ENCODE measurements at regions not wholly inside any gene's neighbourhood (a gene's known extent, or its start where the extent isn't known, plus 50 kb on each side); places are given as distances from the start of the nearest gene placed in this dataset.
"Not testable (repeated sequence)": the region's sequence is repeated elsewhere in the genome, so short reads cannot be mapped to it uniquely, and the experiment has no call there.

DNA sequence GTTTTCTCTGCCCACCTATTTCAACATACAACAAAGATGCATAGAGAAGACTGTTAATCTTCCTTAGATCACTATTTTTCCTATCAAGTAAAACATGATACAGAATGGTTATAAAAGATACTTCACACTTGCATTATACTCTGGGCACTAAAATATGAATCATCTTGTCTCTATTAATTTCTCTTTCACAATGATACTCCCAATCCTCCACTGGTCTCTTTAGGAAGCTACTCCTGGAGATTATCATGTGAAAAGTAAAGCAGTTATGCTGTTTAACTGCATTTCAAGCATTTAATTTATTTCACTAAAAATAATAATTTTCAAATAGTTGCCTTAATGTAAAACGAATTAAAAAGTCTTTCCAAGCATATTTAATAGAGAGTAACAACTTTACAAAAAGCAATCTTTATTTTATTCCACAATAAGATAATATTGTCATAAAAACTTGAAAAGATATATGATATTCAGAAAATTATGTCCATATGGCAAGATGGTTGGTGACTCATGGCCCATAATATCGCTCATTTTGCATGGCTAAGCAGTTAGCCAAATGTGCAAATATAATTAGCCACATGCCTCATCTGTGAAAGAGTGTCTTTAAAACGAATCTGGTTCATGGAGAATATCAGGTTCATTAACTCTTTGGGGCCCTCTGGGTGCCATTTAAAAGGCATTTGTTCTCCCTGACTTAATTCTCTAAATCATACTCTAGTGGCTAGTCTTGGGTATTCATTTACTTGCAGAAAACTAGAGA is 1569.0 kb upstream of the B3GALT2 start:
- no peak for TF ChIP-seq CTCF (IDR thresholded peaks at IDR 0.05)
- Mint-ChIP-seq H3K4me1 (ENCODE audit: low read depth) (no peaks in the 10 kb centered on the region), H3K27me3 (ENCODE audit: insufficient read depth) (no peaks in the 10 kb centered on the region; the same call in 1 of the 2 replicates), H3K4me3 (no peak overlapping the region), H3K36me3 (ENCODE audit: low read depth) (no peaks in the 10 kb centered on the region), H3K27ac (no peak overlapping the region), H3K9me3 (peaks cover 4% of the 10 kb centered on the region)
- DNase-seq: no peak

DNA sequence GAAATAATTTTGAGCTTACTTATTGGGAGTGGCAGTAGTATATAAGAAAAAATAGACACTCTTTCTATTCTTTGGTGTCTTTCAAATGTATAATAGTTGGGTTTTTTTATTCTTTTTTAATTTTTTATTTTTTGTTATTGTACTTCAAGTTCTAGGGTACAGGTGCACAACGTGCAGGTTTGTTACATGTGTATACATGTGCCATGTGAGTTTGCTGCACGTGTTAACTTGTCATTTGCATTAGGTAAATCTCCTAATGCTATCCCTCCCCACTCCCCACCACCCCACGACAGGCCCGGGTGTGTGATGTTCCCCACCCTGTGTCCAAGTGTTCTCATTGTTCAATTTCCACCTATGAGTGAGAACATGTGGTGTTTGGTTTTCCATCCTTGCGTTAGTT is 1552.4 kb upstream of the B3GALT2 start:
- not testable (repeated sequence) for H3K4me3 Mint-ChIP-seq; H3K9me3 Mint-ChIP-seq; H3K4me1 Mint-ChIP-seq (ENCODE audit: low read depth); DNase-seq; H3K27ac Mint-ChIP-seq; H3K27me3 Mint-ChIP-seq (ENCODE audit: insufficient read depth); H3K36me3 Mint-ChIP-seq (ENCODE audit: low read depth)

DNA sequence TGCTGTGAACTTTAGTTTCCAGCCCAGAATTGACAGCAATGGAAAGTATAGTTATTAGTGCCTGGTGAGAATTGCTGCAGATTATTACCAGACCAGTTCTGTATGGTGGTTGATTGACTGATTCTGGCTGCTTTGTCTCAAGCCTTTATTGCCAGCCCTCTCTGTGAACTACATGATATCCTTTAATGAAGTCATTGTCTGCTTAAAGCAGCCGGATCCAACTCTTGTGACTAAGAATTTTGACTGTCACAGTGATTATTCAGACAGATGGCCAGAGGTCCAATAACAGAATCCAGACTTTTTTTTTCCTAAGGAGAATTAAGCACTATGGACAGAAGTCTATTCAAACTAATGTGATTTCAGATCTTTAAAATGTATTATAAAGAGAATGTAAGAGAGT is 1548.6 kb upstream of the B3GALT2 start:
- DNase-seq: no peak
- Mint-ChIP-seq H3K9me3 (no peaks in the 10 kb centered on the region; the same call in 1 of the 2 replicates), H3K27ac (no peak overlapping the region), H3K36me3 (ENCODE audit: low read depth) (no peaks in the 10 kb centered on the region), H3K4me1 (ENCODE audit: low read depth) (no peaks in the 10 kb centered on the region; the same call in 1 of the 2 replicates), H3K27me3 (ENCODE audit: insufficient read depth) (no peaks in the 10 kb centered on the region; the same call in 1 of the 2 replicates), H3K4me3 (no peak overlapping the region)
- TF ChIP-seq CTCF (IDR thresholded peaks at IDR 0.05): no peak

- TF ChIP-seq CTCF (IDR thresholded peaks at IDR 0.05): no peak
Measured at GRCh38 chr1:194731025-194731424, 1544.6 kb upstream of the B3GALT2 start.

GRCh38 chr1:194730304-194730703 is 1543.9 kb upstream of the B3GALT2 start:
- H3K36me3 Mint-ChIP-seq (ENCODE audit: low read depth): no peaks in the 10 kb centered on the region

More at GRCh38 chr1:194731025-194731424, 1544.6 kb upstream of the B3GALT2 start:
- Mint-ChIP-seq H3K9me3 (no peaks in the 10 kb centered on the region), H3K4me3 (no peak overlapping the region), H3K27ac (no peak overlapping the region), H3K27me3 (ENCODE audit: insufficient read depth) (no peaks in the 10 kb centered on the region; the same call in 1 of the 2 replicates), H3K36me3 (ENCODE audit: low read depth) (no peaks in the 10 kb centered on the region), H3K4me1 (ENCODE audit: low read depth) (no peaks in the 10 kb centered on the region; the same call in 1 of the 2 replicates)
- no peak for DNase-seq

More at GRCh38 chr1:194730304-194730703, 1543.9 kb upstream of the B3GALT2 start:
- no peak for DNase-seq
- Mint-ChIP-seq H3K4me3 (no peak overlapping the region), H3K27me3 (ENCODE audit: insufficient read depth) (no peaks in the 10 kb centered on the region; the same call in 1 of the 2 replicates), H3K9me3 (no peaks in the 10 kb centered on the region; the same call in 1 of the 2 replicates), H3K27ac (no peak overlapping the region), H3K4me1 (ENCODE audit: low read depth) (no peaks in the 10 kb centered on the region; the same call in 1 of the 2 replicates)
- no peak for TF ChIP-seq CTCF (IDR thresholded peaks at IDR 0.05)
